Adrenal gland (tissue), 9 donors: ENCODE measurements at regions not wholly inside any gene's neighbourhood (a gene's known extent, or its start where the extent isn't known, plus 50 kb on each side); places are given as distances from the start of the nearest gene placed in this dataset.

ENCODE experiments used
- DNase-seq, 7 donors: peaks; one replicate each; pipeline ENCODE4 v3.0.0-alpha.2; 2019 to 2020
- H3K27ac ChIP-seq, 5 donors: fragments of 200-600 bp; sonication (generic) in 4 of 5; 1 replicate in 3 of 5; 2 replicates in 2 of 5; pipeline versions ENCODE4 v1.5.1 to v1.8.0; 2016 to 2020; ENCODE audit warnings: mild to moderate bottlenecking in 1 of 5
- H3K27me3 ChIP-seq: fragments of 200-600 bp; 2 replicates; pipeline ENCODE4 v1.8.0; 2021
- H3K36me3 ChIP-seq, 2 donors: fragments of 200-600 bp; replicated peaks in 1 of 2; 1 replicate in 1 of 2; 2 replicates in 1 of 2; pipeline versions ENCODE4 v1.5.1 to v1.8.0; 2018 to 2022
- H3K4me1 ChIP-seq, 2 donors: fragments of 200-600 bp; replicated peaks in 1 of 2; 1 replicate in 1 of 2; 2 replicates in 1 of 2; pipeline versions ENCODE4 v1.5.1 to v1.8.0; 2018 to 2021
- H3K4me3 ChIP-seq, 4 donors: fragments of 200-600 bp; sonication (generic) in 3 of 4; one replicate each; pipeline ENCODE4 v1.5.1; 2016 to 2018
- H3K9me3 ChIP-seq, 3 donors: fragments of 200-600 bp; sonication (generic) in 1 of 3; replicated peaks in 1 of 3; 1 replicate in 2 of 3; 2 replicates in 1 of 3; pipeline versions ENCODE4 v1.5.1 to v1.8.0; 2016 to 2021
- CTCF ChIP-seq, 6 experiments: fragments of 450-650 bp in 4 of 6; fragments of 200-600 bp in 2 of 6; sonication (generic) in 1 of 6; IDR thresholded peaks; 1 replicate in 5 of 6; 2 replicates in 1 of 6; pipeline versions ENCODE4 v1.5.1 to v1.8.0; 2016 to 2021; ENCODE audit warnings: antibody characterized with exemption in 6 of 6, mild to moderate bottlenecking in 2 of 6, moderate library complexity in 1 of 6
- POLR2A ChIP-seq, 2 donors: fragments of 450-650 bp; IDR thresholded peaks; one replicate each; pipeline ENCODE4 v1.6.1; 2017; ENCODE audit warnings: antibody characterized with exemption in 2 of 2, mild to moderate bottlenecking in 2 of 2, moderate library complexity in 1 of 2
- WGBS, 4 donors: extraction: QIAGEN DNeasy Blood & Tissue Kit in 2 of 4; methylation state at CpG; one replicate each; pipeline versions ENCODE4 v1.1.5 to v1.1.7; 2013 to 2017; 5-methylcytosine and 5-hydroxymethylcytosine counted together
- intact Hi-C, 2 donors: fragments of 100-400 bp; cut with DNase I; formaldehyde crosslinking; loops; one replicate each; pipeline versions ENCODE4 v1.14.1 to v1.15.0; 2022 to 2023
- donor health status: healthy with polysubstance abuse.
- donor health status: Bipolar disorder and iron deficiency.
- donor health status: DM: yes; HTN: yes; CAD: no.
- donor health status: DM: no; HTN: no; CAD: no.
- donor health status: DM: no; HTN: no; CAD: no.

DNA sequence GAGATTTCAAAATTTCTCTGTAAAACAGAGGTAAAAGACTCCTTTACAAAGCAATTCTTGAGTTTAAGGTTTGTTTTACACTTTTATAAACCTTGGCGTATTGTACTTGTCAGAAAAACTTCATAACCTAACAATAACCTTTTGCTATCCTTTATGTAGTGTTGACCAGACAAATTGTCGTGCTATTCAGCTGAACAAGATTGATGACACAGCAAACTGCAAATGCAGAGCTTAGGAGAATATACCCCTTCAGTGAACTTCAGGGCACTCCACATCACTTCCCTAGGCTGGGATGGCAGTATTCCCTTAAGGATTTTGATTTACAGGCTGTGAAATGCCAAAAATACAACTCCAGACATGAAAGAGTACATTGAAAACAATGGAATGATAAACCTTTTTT, 89.2 kb upstream of the CDH18 start:
- Histone ChIP-seq H3K4me3 (no peak overlapping the region), H3K36me3 (no peaks in the 10 kb centered on the region), H3K27ac (no peak overlapping the region), H3K27me3 (no peaks in the 10 kb centered on the region), H3K9me3 (no peaks in the 10 kb centered on the region), H3K4me1 (no peaks in the 10 kb centered on the region)
- TF ChIP-seq POLR2A (IDR thresholded peaks at IDR 0.05): no peak
- TF ChIP-seq CTCF (IDR thresholded peaks at IDR 0.05): no peak
- 55 to 67% (median 60%) methylated on average over 2 of the region's 2 CpGs for WGBS, 4 donors
- intact Hi-C loops: no loop called here
- no peak for DNase-seq

- Histone ChIP-seq H3K36me3 (no peaks in the 10 kb centered on the region), H3K4me1 (no peaks in the 10 kb centered on the region), H3K27me3 (no peaks in the 10 kb centered on the region), H3K27ac (no peak overlapping the region), H3K4me3 (no peak overlapping the region), H3K9me3 (no peaks in the 10 kb centered on the region)
- DNase-seq: no peak
- 90 to 92% (median 92%) methylated on average over 5 of the region's 5 CpGs for WGBS, 4 donors
- intact Hi-C loops: no loop called here
- TF ChIP-seq POLR2A (IDR thresholded peaks at IDR 0.05): no peak
- TF ChIP-seq CTCF (IDR thresholded peaks at IDR 0.05): no peak
Measured at GRCh38 chr5:20056933-20057332, 68.9 kb upstream of the CDH18 start.

DNA sequence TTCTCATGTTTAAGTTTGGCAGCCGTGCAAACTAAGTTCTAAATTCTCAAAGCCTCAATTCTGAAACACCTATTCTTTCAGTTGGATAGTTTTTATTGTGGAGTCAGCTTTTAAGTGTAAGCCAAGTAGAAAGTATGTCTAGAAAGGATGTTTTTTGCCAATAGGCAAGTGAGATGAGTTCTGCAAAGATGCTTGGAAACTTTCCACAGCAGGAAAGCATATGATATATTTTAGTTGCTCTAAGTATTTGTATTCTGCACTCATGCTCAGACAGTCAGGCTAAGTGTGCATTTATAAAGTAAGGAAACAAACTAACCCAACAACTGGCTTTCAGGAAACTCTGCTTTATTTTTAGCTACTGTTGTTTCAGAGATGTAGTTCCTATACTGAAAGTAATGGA, 67.3 kb upstream of the CDH18 start:
- no peaks in the 10 kb centered on the region for H3K36me3 ChIP-seq
- WGBS, 4 donors: 76 to 86% (median 78%) methylated on average over 1 of the region's 1 CpG
- no peaks in the 10 kb centered on the region for H3K27me3 ChIP-seq
- peaks cover 0 to 3% (median 0%) of the 10 kb centered on the region in 3 donors for H3K9me3 ChIP-seq
- no peak for DNase-seq
- H3K27ac ChIP-seq: no peak overlapping the region
- intact Hi-C loops: no loop called here
- no peak for TF ChIP-seq POLR2A (IDR thresholded peaks at IDR 0.05)
- TF ChIP-seq CTCF (IDR thresholded peaks at IDR 0.05): no peak
- H3K4me1 ChIP-seq: no peaks in the 10 kb centered on the region
- no peak overlapping the region for H3K4me3 ChIP-seq

GRCh38 chr5:20050262-20050661, 62.3 kb upstream of the CDH18 start:
- TF ChIP-seq CTCF (IDR thresholded peaks at IDR 0.05): no peak
- TF ChIP-seq POLR2A (IDR thresholded peaks at IDR 0.05): no peak
- no peaks in the 10 kb centered on the region for H3K36me3 ChIP-seq
- no peak overlapping the region for H3K4me3 ChIP-seq
- DNase-seq: no peak
- H3K27ac ChIP-seq: no peak overlapping the region
- intact Hi-C loops: no loop called here
- H3K27me3 ChIP-seq: no peaks in the 10 kb centered on the region
- no peaks in the 10 kb centered on the region for H3K4me1 ChIP-seq
- H3K9me3 ChIP-seq: peaks cover 0 to 7% (median 0%) of the 10 kb centered on the region in 3 donors
